MCF 10A (cell line): ENCODE measurements at regions not wholly inside any gene's neighbourhood (a gene's known extent, or its start where the extent isn't known, plus 50 kb on each side); places are given as distances from the start of the nearest gene placed in this dataset.

ENCODE experiments used
- BruUV-seq: library from RNA; stranded (reverse); fragments of 400-500 nt; replicated peaks from 2 replicates; lab custom pipeline; 2021; lab: Mats Ljungman, UMichigan
- CTCF ChIA-PET: fragments of 300-600 bp; sonication (Branson Sonifier 250); formaldehyde crosslinking; extraction: SDS; loops from one replicate; lab custom pipeline; 2021; ENCODE audit warnings: antibody characterized with exemption, inconsistent platforms; lab: Yijun Ruan, JAX
- POLR2A ChIA-PET: fragments of 300-600, 350-650 bp; sonication (Branson Sonifier 250); formaldehyde crosslinking; extraction: SDS; loops from one replicate; lab custom pipeline; 2020; ENCODE audit warnings: antibody characterized with exemption, inconsistent platforms; lab: Yijun Ruan, JAX
- DNase-seq: peaks from one replicate; pipeline ENCODE4 v3.0.0-alpha.2; 2018; ENCODE audit not compliant: unreplicated experiment
- H3K27ac Mint-ChIP-seq: one replicate; pipeline ENCODE4 v1.8.0; 2022; ENCODE audit warnings: mild to moderate bottlenecking, low read depth, mixed read lengths; ENCODE audit not compliant: unreplicated experiment
- H3K27me3 Mint-ChIP-seq: one replicate; pipeline ENCODE4 v1.8.0; 2022; ENCODE audit warnings: mixed read lengths; ENCODE audit not compliant: insufficient read depth, unreplicated experiment
- H3K36me3 Mint-ChIP-seq: one replicate; pipeline ENCODE4 v1.8.0; 2022; ENCODE audit warnings: mild to moderate bottlenecking, moderate library complexity, mixed read lengths; ENCODE audit not compliant: insufficient read depth, unreplicated experiment
- H3K4me1 Mint-ChIP-seq: one replicate; pipeline ENCODE4 v1.8.0; 2022; ENCODE audit warnings: mixed read lengths; ENCODE audit not compliant: insufficient read depth, unreplicated experiment
- H3K4me3 Mint-ChIP-seq: one replicate; pipeline ENCODE4 v1.8.0; 2022; ENCODE audit warnings: mild to moderate bottlenecking, moderate library complexity, mixed read lengths; ENCODE audit not compliant: unreplicated experiment
- H3K9me3 Mint-ChIP-seq: one replicate; pipeline ENCODE4 v1.8.0; 2022; ENCODE audit warnings: mixed read lengths; ENCODE audit not compliant: unreplicated experiment
- intact Hi-C: fragments of 100-400 bp; cut with micrococcal nuclease; formaldehyde crosslinking; loops from 2 replicates; pipeline ENCODE4 v1.14.1; 2022
- TF ChIP-seq, protein P1 (sequence below): fragments of 200-600 bp; IDR thresholded peaks from one replicate; pipeline ENCODE4 v1.8.0; 2022; ENCODE audit warnings: antibody characterized with exemption, mild to moderate bottlenecking; ENCODE audit not compliant: unreplicated experiment

GRCh38 chr13:111511219-111511732 lies 190.8 kb downstream of the TEX29 start:
- TF ChIP-seq, protein P1, sequence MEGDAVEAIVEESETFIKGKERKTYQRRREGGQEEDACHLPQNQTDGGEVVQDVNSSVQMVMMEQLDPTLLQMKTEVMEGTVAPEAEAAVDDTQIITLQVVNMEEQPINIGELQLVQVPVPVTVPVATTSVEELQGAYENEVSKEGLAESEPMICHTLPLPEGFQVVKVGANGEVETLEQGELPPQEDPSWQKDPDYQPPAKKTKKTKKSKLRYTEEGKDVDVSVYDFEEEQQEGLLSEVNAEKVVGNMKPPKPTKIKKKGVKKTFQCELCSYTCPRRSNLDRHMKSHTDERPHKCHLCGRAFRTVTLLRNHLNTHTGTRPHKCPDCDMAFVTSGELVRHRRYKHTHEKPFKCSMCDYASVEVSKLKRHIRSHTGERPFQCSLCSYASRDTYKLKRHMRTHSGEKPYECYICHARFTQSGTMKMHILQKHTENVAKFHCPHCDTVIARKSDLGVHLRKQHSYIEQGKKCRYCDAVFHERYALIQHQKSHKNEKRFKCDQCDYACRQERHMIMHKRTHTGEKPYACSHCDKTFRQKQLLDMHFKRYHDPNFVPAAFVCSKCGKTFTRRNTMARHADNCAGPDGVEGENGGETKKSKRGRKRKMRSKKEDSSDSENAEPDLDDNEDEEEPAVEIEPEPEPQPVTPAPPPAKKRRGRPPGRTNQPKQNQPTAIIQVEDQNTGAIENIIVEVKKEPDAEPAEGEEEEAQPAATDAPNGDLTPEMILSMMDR: no peak
- no peak overlapping the region for H3K27ac Mint-ChIP-seq
- no peak for DNase-seq
- H3K27me3 Mint-ChIP-seq: no peaks in the 10 kb centered on the region
- no TSS peak for BruUV-seq
- H3K36me3 Mint-ChIP-seq: no peaks in the 10 kb centered on the region
- no peaks in the 10 kb centered on the region for H3K4me1 Mint-ChIP-seq
- ChIA-PET POLR2A (no interaction called here), CTCF (interaction anchor here (0.6 kb wide), 1 partner anchor 966 kb away, joined by 3 read pairs; no protein-coding TSS in a partner anchor)
- intact Hi-C loops: no loop called here
- H3K4me3 Mint-ChIP-seq: no peak overlapping the region
- peaks cover 21% of the 10 kb centered on the region for H3K9me3 Mint-ChIP-seq

- Mint-ChIP-seq H3K36me3 (no peaks in the 10 kb centered on the region), H3K27ac (no peak overlapping the region), H3K4me1 (no peaks in the 10 kb centered on the region), H3K9me3 (peaks cover 21% of the 10 kb centered on the region), H3K27me3 (no peaks in the 10 kb centered on the region), H3K4me3 (no peak overlapping the region)
- intact Hi-C loops: no loop called here
- no TSS peak for BruUV-seq
- TF ChIP-seq, protein P1: no peak
- ChIA-PET CTCF (no interaction called here), POLR2A (no interaction called here)
- no peak for DNase-seq
Measured at GRCh38 chr13:111511805-111512504, 191.5 kb downstream of the TEX29 start.

DNA sequence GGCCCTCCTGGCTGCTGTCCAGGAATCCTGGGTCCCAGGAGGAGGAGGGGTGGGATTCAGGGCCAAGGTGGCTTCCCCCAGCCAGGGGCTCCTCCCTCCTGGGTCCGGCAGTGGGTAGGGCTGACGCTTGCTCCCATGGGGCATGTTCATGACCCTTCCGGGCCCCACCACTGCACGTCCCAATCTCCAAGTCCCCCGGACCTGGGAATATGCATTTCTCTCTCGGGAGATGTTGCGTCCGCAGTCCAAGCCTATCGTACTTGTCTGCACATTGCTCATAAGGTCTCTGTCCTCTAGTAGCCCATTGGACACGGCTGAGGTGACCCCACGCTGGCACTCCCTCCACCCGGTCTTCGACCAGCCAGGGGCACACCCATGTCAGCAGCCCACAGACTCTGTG lies 192.3 kb downstream of the TEX29 start:
- ChIA-PET CTCF (interaction anchor here (1.2 kb wide), 1 partner anchor 930 kb away, joined by 3 read pairs; no protein-coding TSS in a partner anchor), POLR2A (no interaction called here)
- Mint-ChIP-seq H3K36me3 (no peaks in the 10 kb centered on the region), H3K4me3 (no peak overlapping the region), H3K27ac (no peak overlapping the region), H3K4me1 (no peaks in the 10 kb centered on the region), H3K27me3 (no peaks in the 10 kb centered on the region), H3K9me3 (peaks cover 21% of the 10 kb centered on the region)
- BruUV-seq: no TSS peak
- intact Hi-C loops: no loop called here
- DNase-seq: no peak
- TF ChIP-seq, protein P1: no peak

DNA sequence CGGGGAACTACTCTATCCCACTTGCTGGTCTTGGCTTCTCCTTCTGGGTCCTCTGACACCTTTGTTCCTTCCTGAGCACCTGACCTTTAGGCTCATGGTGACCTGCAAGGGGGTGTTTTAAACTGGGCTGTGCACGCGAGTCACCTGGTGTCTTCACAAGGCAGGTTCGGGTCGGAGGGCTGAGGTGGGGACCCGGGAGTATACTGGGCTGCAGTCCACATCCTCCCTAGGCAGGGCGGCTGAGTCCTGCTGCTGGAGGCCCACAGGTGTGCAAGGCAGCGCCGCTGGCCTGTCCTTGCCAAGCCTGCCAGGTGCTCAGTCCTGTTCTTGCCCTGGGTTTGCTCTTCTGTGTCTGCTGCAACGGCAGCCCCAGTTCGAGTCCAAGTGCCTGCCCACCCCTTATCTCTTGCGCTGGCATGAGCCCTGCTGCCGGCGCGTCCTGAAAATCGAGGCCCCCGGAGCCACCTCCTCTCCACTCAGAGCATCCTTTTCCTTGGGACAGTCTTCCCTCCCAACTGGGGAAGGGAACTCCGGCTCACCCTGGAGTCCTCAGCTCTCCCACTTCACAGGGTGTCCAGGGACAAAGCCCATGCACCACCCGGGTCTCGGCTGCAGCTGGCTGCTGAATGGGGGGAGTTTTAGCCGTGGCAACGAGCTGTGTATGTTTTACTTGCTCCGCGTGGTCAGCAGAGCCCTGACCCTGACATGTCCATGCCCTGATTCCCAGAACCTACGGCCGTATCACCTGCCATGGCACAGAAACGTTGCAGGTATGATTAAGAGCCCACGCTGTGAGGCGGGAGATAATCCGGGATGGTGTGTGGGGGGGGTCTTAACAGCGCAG lies 193.5 kb downstream of the TEX29 start:
- Mint-ChIP-seq H3K27ac (no peak overlapping the region), H3K4me1 (no peaks in the 10 kb centered on the region), H3K36me3 (no peaks in the 10 kb centered on the region), H3K9me3 (peaks cover 20% of the 10 kb centered on the region), H3K4me3 (no peak overlapping the region), H3K27me3 (no peaks in the 10 kb centered on the region)
- intact Hi-C loops: no loop called here
- BruUV-seq: no TSS peak
- TF ChIP-seq, protein P1: no peak
- DNase-seq: no peak
- ChIA-PET POLR2A (no interaction called here), CTCF (interaction anchor here (1.2 kb wide), 1 partner anchor 929 kb away, joined by 3 read pairs; no protein-coding TSS in a partner anchor)
